Lung (tissue), 11 donors: ENCODE measurements at regions not wholly inside any gene's neighbourhood (a gene's known extent, or its start where the extent isn't known, plus 50 kb on each side); places are given as distances from the start of the nearest gene placed in this dataset.
"Not testable (repeated sequence)": the region's sequence is repeated elsewhere in the genome, so short reads cannot be mapped to it uniquely, and the experiment has no call there.

Source experiments
- ATAC-seq: fragments of 200-7000 bp; cut with Tn5 transposase; one replicate; pipeline ENCODE4 v1.9.1; 2020; ENCODE audit warnings: moderate number of reproducible peaks; ENCODE audit not compliant: insufficient read depth, low FRiP score
- DNase-seq, 3 donors: peaks; one replicate each; pipeline ENCODE4 v3.0.0-alpha.2; 2013 to 2017
- H3K27ac ChIP-seq, 2 donors: one replicate each; pipeline ENCODE4 v1.5.1; 2013; ENCODE audit warnings: mild to moderate bottlenecking in 2 of 2, moderate library complexity in 2 of 2, control low read depth in 1 of 2, inconsistent platforms in 1 of 2, low read depth in 1 of 2, low read length in 1 of 2
- H3K27me3 ChIP-seq, 3 donors: one replicate each; pipeline ENCODE4 v1.5.1; 2013; ENCODE audit warnings: low read length in 2 of 3; ENCODE audit not compliant: control insufficient read depth in 3 of 3, insufficient read depth in 3 of 3
- H3K36me3 ChIP-seq, 4 donors: one replicate each; pipeline ENCODE4 v1.5.1; 2013; ENCODE audit warnings: low read length in 4 of 4, mild to moderate bottlenecking in 1 of 4, moderate library complexity in 1 of 4; ENCODE audit not compliant: control insufficient read depth in 4 of 4, insufficient read depth in 4 of 4
- H3K4me1 ChIP-seq, 5 donors: one replicate each; pipeline ENCODE4 v1.5.1; 2013; ENCODE audit warnings: low read length in 5 of 5, mild to moderate bottlenecking in 2 of 5, moderate library complexity in 1 of 5; ENCODE audit not compliant: control insufficient read depth in 5 of 5, insufficient read depth in 5 of 5
- H3K4me3 ChIP-seq: one replicate; pipeline ENCODE4 v1.5.1; 2013; ENCODE audit warnings: mild to moderate bottlenecking, control low read depth, moderate library complexity
- H3K9ac ChIP-seq, 2 donors: one replicate each; pipeline ENCODE4 v1.5.1; 2013; ENCODE audit warnings: low read length in 2 of 2, control low read depth in 1 of 2; ENCODE audit not compliant: insufficient read depth in 1 of 2
- H3K9me3 ChIP-seq, 4 donors: one replicate each; pipeline ENCODE4 v1.5.1; 2013; ENCODE audit warnings: low read length in 3 of 4, mild to moderate bottlenecking in 1 of 4, moderate library complexity in 1 of 4; ENCODE audit not compliant: control insufficient read depth in 4 of 4, insufficient read depth in 3 of 4
- WGBS, 2 donors: extraction: QIAGEN DNeasy Blood & Tissue Kit; methylation state at CpG; one replicate each; pipeline ENCODE4 v1.1.7; 2013; 5-methylcytosine and 5-hydroxymethylcytosine counted together
- TF ChIP-seq, protein P1 (sequence below): IDR thresholded peaks from 2 replicates; pipeline ENCODE4 v1.5.1; 2012; ENCODE audit warnings: mild to moderate bottlenecking; ENCODE audit errors: control extremely low read depth, extremely low read depth
- donor health status: control.
- donor health status: control.
- donor health status: Bipolar disorder and iron deficiency.
- donor health status: healthy.
- donor health status: DM: yes; HTN: yes; CAD: no.

DNA sequence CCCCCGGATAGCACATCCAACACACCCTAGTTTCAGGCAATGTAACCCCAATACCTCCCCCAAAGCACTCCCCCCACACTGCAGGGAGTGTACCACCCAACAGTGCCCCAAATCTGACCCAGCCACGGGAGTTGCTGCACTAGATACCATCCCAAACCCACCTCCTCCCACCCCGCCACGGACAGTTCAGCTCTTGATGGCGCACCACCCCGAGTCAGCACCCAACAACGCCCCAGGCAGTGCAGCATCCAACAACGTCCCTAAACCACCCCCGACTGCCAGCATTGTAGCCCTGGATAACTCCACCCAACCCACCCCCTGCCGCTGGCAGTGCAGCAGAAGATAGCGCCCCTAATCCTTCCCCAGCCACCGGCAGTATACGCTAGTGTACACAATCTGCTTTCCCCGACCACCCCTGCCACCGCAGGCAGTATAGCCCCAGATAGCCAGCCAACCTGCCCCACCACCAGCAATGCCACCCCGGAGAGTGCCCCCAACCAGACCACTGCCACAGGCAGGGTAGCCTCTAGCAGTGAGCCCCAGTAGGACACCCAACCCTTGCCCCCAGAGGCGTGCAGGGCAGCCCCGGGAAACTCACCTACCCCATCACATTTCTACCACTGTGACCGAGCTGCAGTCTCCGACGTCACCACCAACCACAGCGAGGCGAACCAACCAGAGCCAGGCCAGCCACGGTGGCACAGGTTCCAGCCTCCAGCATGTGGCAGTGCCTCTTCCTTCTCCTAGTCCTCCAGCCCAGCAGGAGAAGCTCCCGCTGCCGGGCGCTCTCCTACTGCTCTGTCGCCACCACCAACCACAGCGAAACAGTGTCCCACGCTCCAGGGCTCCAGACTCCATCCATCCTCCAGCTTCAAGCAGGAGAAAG, 178.1 kb downstream of the POTEB3 start:
- no peaks in the 10 kb centered on the region for H3K4me1 ChIP-seq
- DNase-seq (no peak), ATAC-seq (no peak)
- WGBS, 2 donors = 87 to 89% methylated on average over 30 of the region's 30 CpGs
- no peak overlapping the region for H3K9ac ChIP-seq
- H3K27ac ChIP-seq = no peak overlapping the region
- no peaks in the 10 kb centered on the region for H3K36me3 ChIP-seq
- H3K4me3 ChIP-seq = no peak overlapping the region
- H3K9me3 ChIP-seq = peaks cover 0 to 11% (median under 1%) of the 10 kb centered on the region in 4 donors
- H3K27me3 ChIP-seq = no peaks in the 10 kb centered on the region
- TF ChIP-seq, protein P1, sequence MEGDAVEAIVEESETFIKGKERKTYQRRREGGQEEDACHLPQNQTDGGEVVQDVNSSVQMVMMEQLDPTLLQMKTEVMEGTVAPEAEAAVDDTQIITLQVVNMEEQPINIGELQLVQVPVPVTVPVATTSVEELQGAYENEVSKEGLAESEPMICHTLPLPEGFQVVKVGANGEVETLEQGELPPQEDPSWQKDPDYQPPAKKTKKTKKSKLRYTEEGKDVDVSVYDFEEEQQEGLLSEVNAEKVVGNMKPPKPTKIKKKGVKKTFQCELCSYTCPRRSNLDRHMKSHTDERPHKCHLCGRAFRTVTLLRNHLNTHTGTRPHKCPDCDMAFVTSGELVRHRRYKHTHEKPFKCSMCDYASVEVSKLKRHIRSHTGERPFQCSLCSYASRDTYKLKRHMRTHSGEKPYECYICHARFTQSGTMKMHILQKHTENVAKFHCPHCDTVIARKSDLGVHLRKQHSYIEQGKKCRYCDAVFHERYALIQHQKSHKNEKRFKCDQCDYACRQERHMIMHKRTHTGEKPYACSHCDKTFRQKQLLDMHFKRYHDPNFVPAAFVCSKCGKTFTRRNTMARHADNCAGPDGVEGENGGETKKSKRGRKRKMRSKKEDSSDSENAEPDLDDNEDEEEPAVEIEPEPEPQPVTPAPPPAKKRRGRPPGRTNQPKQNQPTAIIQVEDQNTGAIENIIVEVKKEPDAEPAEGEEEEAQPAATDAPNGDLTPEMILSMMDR = no peak

GRCh38 chr15:21261396-21261964, 178.8 kb downstream of the POTEB3 start:
- peaks cover 0 to 11% (median under 1%) of the 10 kb centered on the region in 4 donors for H3K9me3 ChIP-seq
- no peaks in the 10 kb centered on the region for H3K36me3 ChIP-seq
- no peak for DNase-seq
- H3K9ac ChIP-seq = no peak overlapping the region
- H3K27ac ChIP-seq = no peak overlapping the region
- no peak for ATAC-seq
- H3K4me1 ChIP-seq = no peaks in the 10 kb centered on the region
- H3K4me3 ChIP-seq = no peak overlapping the region
- no peaks in the 10 kb centered on the region for H3K27me3 ChIP-seq
- 88 to 93% methylated on average over 18 of the region's 18 CpGs for WGBS, 2 donors
- TF ChIP-seq, protein P1 = no peak

- H3K4me3 ChIP-seq = no peak overlapping the region
- H3K36me3 ChIP-seq = no peaks in the 10 kb centered on the region
- no peak overlapping the region for H3K27ac ChIP-seq
- ATAC-seq (no peak), DNase-seq (no peak)
- TF ChIP-seq, protein P1 = no peak
- H3K9ac ChIP-seq = no peak overlapping the region
- no peaks in the 10 kb centered on the region for H3K4me1 ChIP-seq
- WGBS, 2 donors = 85 to 88% methylated on average over 15 of the region's 15 CpGs
- H3K27me3 ChIP-seq = no peaks in the 10 kb centered on the region
- peaks cover 0 to 11% (median under 1%) of the 10 kb centered on the region in 4 donors for H3K9me3 ChIP-seq
These were observed 179.3 kb downstream of the POTEB3 start for GRCh38 chr15:21260966-21261395.

DNA sequence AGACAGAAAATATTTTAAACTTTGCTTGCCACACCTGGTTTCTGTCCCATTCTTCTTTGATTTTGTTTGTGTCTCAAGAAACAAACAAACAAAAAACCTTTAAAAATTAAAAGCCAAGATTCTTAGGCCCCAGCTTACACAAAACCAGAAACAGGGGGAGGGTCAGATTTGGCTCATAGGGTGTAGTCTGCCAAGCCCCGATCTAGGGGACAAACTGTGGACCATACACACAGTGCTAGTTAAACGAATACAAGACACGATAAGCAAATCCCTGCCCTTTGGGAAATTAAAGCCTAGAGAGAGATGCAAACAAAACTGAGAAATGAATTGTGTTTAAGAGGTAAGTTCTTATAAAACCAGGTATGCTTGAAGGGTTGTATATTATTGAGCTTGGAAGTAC, 181.7 kb downstream of the POTEB3 start:
- H3K36me3 ChIP-seq, ATAC-seq, DNase-seq, H3K9ac ChIP-seq, H3K27ac ChIP-seq, H3K4me1 ChIP-seq, H3K27me3 ChIP-seq, H3K9me3 ChIP-seq, H3K4me3 ChIP-seq: not testable (repeated sequence)
- 78 to 79% methylated on average over 3 of the region's 3 CpGs for WGBS, 2 donors

DNA sequence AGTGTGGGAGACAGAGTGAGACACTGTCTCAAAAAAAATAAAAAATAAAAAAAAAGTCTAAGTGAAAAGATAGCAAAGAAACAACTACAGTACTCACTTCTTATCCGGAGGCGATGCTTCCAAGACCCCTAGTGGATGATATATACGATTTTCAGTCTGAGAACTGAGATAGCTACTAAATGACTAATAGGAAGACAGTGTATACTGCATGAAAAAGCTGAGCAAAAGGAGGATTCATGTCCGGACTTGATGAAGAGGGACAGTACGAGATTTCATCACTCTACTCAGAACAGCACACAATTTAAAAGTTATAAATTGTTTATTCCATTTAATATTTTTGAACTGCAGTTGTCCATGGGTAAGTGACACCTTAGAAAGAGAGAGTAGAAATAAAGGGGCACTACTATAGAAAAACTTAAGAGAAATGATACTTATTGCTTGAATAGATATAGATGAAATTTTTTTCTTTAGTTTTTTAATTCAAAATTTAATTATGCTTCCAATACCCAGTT, 190.7 kb downstream of the POTEB3 start:
- H3K4me3 ChIP-seq = not testable (repeated sequence)

More for the DNA sequence above, 190.7 kb downstream of the POTEB3 start:
- not testable (repeated sequence) for DNase-seq, ATAC-seq, H3K9me3 ChIP-seq, H3K9ac ChIP-seq, H3K27me3 ChIP-seq, H3K4me1 ChIP-seq, H3K36me3 ChIP-seq, H3K27ac ChIP-seq
- 81 to 89% methylated on average over 4 of the region's 5 CpGs for WGBS, 2 donors
